Stimulated activated CD8-positive, alpha-beta memory T cell treated with anti-CD3 and anti-CD28 coated beads, Interleukin-7, amount 100 ng/mL, for 48 hours (primary cell): ENCODE measurements at regions not wholly inside any gene's neighbourhood (a gene's known extent, or its start where the extent isn't known, plus 50 kb on each side); places are given as distances from the start of the nearest gene placed in this dataset.
"Not testable (repeated sequence)": the region's sequence is repeated elsewhere in the genome, so short reads cannot be mapped to it uniquely, and the experiment has no call there.

Experiments used
- DNase-seq, 2 donors: peaks; one replicate each; pipeline ENCODE4 v3.0.0-alpha.2; 2020; ENCODE audit warnings: low read depth in 1 of 2; ENCODE audit errors: extremely low read depth in 1 of 2

- not testable (repeated sequence) for DNase-seq
Measured at GRCh38 chr6:71360556-71361335, 72.1 kb downstream of the OGFRL1 start.

- DNase-seq, result no peak
Measured at GRCh38 chr6:71364889-71365542, 76.4 kb downstream of the OGFRL1 start.

DNA sequence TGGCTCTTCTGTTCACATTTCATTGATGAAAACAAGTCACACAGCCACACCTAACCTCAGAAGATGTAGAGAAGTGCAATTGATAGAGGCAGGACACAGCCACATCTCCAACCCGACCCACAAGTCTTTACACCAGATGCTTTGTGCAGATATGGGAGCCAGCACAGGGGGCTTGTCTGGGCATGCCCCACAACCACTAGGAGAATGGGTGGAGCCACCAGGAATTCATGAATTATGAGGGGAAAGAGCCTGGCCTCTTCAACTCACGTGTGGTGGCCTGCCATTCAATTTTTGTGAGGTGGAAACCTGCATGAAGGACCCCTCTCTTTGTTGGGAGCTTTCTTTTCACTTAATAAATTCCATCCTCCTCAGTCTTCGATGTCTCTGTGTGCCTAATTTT lies 79.1 kb downstream of the OGFRL1 start:
- DNase-seq, result no peak

DNA sequence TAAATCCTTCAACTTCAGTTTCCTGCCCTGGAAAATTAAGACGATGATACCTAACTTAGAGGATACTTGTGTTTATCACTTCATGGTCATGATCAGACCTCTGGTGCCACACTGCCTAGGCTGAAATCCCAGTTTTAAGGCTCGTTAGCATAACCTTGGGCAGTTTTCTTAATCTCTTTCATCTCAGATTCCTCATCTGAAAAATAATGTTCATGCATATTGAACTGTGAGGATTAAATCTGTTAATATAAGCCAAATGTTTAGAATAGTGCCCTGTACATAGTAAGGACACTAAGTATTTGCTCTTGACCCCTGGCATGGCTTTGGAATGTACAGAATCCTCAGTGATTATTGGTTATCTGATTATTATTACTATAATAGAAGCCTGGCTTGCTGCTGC lies 79.7 kb downstream of the OGFRL1 start:
- DNase-seq, result no peak

DNA sequence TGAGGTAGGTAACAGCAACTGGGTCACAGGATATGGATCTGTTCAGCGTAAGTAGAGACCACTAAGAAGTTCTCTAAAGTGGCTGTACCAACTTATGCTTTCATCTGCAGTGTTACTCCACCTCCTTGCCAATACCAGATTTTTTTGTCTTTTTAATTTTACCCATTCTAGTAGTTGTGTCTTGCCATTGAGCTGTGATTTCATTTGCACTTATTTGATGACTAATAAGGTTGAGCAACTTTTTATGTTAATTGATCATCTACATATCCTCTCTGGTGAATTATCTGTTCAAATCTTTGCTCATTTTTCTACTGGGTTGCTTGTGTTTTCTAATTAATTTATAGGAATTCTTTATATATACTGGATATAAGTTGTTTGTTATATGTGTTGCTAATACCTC lies 82.9 kb downstream of the OGFRL1 start:
- no peak for DNase-seq

- no peak for DNase-seq
Measured at GRCh38 chr6:71373943-71374342, 85.3 kb downstream of the OGFRL1 start.

GRCh38 chr6:71375676-71376075 lies 87.1 kb downstream of the OGFRL1 start:
- no peak for DNase-seq

DNA sequence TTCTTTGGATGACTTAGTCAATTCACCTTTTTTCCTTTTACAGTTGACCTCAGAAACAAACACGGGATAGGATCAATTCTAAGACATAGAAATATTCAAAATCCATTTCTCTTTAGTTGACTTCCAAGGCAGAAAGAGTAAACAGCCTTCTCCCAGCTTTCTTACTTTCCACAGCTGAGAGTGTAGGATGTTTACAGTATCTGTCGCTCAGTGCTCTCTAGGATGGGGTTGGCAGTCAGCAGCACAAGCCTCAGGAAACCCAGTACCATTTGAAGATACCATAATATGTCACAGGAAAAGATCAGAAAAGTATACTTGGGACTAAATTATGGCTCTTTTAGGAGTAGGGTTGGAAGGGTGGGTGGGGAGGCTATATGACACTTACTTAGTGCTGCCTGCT lies 88.2 kb downstream of the OGFRL1 start:
- no peak for DNase-seq

DNA sequence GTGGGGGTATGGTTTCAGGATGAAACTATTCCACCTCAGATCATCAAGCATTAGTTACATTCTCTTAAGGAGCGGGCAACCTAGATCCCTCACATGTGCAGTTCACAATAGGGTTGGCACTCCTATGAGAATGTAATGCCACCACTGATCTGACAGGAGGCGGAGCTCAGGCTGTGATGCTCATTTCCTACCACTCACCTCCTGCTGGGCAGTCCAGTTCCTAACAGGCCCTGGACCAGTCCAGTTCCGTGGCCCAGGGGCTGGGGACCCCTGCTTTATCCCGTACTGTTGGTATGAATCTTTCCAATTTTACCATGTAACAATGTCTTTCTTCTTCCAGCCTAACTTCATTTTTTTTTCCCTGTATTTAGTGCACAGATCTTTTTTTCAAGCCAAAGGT lies 94.9 kb downstream of the OGFRL1 start:
- DNase-seq, result no peak

DNA sequence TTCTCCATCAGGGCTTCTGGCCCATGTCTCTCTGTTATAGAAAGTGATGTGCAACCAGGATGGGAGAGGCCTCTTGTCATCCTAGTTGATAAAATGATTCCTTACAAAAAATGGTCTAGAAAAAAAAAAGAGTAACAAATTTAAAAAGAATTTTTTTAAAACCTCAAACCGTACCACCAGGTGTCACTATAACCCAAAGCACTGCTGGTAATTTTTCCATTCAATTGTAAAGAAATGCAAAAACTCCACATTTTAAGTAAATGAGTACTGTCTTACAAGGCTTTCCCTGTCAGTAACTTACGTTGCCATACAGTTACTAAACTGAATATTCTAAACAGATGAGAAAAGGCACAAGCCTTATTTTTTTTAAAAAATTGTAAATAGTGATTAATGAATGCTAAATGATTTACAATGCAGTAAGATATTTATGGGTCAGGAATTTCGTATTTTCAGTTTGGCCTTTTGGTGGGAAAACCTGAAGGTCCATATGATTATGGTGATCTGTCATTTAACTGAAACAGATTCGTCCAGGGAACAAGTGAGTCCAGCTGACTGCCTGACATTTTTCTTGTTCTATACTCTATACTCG lies 95.4 kb downstream of the OGFRL1 start:
- no peak for DNase-seq

DNA sequence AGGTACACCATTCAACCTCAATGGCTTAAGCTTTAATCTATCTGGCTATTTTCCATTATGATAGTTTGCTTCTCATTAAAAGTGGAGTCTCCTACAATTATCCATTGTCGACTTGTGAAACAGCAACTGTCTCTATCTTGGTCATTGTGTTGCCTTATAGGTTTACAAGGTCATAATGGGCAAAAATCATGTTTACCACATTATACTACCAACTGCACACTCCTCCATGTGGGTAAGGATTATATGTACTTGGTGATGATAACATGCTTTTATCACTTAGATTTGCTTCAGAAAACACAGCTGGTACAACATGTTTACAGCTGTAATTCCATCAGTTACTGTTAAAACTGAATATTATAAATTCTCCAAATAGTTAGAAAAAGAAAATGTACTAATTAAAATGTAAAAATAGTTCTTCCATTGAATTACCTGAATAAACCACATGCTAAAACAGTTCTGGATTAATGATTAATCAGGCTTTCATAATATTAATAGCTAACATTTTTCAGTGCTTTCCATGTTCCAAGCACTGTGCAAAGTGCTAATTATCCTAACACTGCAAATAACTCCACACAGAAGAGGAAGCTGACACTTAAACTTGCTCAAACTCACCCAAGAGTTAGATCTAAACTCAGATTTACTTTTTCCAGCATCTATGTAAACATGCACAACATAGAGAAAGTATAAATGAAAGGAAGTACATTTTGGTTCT lies 96.7 kb downstream of the OGFRL1 start:
- no peak for DNase-seq

DNA sequence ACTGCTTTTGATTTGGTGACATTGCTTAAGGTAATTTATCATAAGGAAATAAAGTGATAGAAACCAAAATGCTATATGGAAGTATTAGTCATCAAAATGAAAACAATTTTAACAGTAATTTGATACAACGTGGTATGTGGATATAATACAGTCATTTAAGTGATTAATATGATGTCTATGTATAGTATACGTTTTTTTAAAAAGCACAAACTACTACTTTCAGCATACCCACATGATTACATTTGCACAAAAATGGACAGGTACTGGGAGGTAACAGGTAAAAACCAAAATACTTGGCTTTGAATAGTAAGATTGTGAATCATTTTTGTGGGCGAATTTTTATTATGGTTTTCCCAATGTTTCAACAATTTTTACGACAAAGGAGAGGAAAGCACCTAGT lies 97.6 kb downstream of the OGFRL1 start:
- no peak for DNase-seq

GRCh38 chr6:71387179-71387578 lies 98.6 kb downstream of the OGFRL1 start:
- DNase-seq, result no peak

DNA sequence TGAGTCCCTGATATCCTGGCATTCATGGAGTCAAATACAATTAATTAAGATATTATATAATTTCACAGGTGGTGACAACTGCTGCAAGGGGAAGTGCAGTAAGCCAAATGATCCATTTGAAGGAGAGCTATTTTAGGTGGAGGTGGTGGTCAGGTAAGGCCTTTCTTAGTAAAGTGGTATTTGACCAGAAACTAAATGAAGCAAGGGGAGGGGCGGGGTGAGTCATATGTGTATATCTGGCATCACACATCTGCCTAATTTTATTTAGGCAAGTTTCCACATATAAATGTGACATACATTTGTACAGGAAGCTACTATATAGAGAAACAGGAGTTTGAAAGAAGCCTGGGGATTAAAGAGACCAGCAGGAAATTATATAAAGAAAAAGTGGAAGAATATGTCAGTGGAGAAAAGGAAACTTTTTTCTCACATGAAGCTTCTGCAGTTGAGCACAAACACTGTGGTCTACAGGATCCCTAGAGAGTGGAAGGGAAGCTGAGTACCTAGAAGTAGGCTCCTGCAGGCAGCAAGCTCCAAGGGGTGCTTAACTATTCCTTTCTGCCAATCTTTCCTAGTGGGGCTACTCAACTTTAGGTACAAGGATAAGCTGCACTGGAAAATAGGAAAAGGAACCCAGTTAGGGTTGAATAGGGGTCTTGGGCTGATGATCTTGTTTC lies 99.6 kb downstream of the OGFRL1 start:
- no peak for DNase-seq

DNA sequence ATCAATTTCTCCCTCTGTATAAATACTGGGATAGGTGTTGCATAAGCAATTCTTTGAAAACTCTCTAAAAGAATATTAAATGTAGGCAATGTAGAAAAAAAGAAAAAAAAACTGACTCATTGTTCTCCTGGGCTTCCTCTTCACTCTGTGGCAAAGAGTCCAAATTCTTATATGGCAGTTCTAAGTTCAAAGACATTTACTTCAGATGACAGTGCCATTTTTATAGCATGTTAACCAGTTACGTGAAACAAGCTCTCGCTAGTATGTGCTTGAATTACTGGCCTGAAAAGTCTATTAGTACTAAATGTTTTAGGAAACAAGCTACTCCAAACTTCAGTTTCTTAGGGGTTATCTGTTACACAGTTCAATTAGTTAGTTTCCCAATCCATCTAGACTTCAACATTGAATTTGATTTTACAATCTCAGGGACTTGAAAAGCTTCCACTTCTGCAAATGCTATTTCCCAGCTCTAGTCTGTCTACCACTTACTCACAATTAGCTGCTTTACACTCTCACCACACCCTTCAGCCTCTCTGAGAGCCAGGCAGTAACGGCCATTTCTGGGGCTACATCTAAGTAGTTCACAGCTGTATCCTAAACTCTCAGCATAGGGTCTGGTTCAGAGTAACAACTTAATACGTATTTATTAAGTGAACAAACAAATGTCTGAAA lies 100.4 kb downstream of the OGFRL1 start:
- DNase-seq, result no peak

- DNase-seq, result no peak
Measured at GRCh38 chr6:71391126-71391525, 102.5 kb downstream of the OGFRL1 start.

DNA sequence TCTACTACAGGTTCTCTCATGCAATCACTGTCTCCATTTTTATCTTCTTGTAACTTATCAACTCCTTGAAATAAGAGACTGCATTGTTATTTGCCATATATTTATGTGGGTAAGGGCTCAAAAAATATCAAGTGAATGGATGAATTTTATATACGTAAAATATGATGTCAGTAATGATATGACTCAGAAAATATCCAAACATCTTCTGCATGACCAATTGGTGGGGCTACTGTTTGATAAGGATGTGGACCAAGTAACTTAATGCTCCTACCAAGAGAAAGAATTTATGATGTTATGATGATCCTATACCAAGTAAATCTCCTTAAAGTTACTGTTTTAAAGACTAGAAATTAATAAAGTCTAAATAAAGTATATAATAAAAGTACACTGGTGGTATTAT lies 103.7 kb downstream of the OGFRL1 start:
- no peak for DNase-seq

DNA sequence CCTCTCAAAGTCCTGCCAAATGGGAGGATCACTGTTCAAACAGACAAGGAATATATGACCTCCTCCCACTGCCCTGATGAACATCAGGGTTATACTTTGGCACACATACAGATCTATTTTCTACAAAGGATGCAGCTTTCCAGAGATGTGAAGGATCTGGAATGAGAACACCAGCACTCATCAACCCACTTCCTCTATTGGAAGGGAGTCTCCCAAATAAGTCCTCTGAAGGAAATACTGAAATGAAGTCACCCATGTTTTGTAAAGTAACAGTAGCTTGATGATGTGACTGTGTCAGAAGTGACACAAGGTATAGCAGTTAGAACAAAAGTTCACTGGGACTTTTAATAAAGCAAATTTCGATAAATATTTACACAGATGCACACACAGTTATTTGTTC lies 104.9 kb downstream of the OGFRL1 start:
- DNase-seq, result no peak

DNA sequence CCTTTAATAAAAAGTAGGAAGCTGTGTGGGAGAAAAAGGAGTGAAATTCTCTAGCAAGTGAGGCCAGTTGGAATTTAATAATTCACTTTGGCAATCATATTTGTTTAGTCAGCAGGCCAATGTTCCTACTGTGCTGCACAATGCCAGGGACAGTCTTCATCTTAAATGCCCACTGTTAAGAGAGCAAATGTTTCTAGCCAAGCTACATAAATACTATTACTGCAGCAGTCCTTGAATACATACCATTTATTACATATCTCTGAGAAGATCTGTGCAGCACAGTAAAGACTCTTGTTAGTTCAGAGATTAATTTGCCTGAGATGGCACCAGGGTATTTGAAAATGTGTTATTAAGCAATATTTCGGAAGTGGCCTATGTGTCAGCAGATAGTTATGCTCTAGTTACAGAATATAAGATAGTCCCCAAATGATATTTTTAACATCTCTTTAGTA lies 105.4 kb downstream of the OGFRL1 start:
- DNase-seq, result no peak

- DNase-seq, result no peak
Measured at GRCh38 chr6:71394926-71395325, 106.3 kb downstream of the OGFRL1 start.
